Neural cell (in vitro differentiated cells): ENCODE measurements at regions not wholly inside any gene's neighbourhood (a gene's known extent, or its start where the extent isn't known, plus 50 kb on each side); places are given as distances from the start of the nearest gene placed in this dataset.

Experiments used
- H2AFZ ChIP-seq: fragments of 200-600, 300-800 bp; sonication (generic), shearing (Covaris generic); 2 replicates; pipeline ENCODE4 v1.6.0; 2014; ENCODE audit warnings: low read depth, mild to moderate bottlenecking, antibody characterized with exemption, low read length, moderate library complexity
- H3F3A ChIP-seq: fragments of 200-600 bp; shearing (Covaris generic); 2 replicates; pipeline ENCODE4 v1.6.1; 2016; ENCODE audit warnings: mild to moderate bottlenecking, moderate library complexity, mixed read lengths, antibody characterized with exemption, low read length; ENCODE audit not compliant: insufficient read depth, poor library complexity, severe bottlenecking
- H3K27ac ChIP-seq: fragments of 200-600, 300-800 bp; sonication (generic), shearing (Covaris generic); 2 replicates; pipeline ENCODE4 v1.5.1; 2014; ENCODE audit warnings: mild to moderate bottlenecking, low read length, moderate library complexity
- H3K27me3 ChIP-seq: fragments of 300-800, 200-600 bp; sonication (generic), shearing (Covaris generic); 2 replicates; pipeline ENCODE4 v1.6.0; 2014; ENCODE audit warnings: mild to moderate bottlenecking, low read depth, low read length, moderate library complexity; ENCODE audit not compliant: insufficient read depth
- H3K36me3 ChIP-seq: fragments of 300-800, 200-600 bp; sonication (generic), shearing (Covaris generic); 2 replicates; pipeline ENCODE4 v1.5.1; 2014; ENCODE audit warnings: mild to moderate bottlenecking, antibody characterized with exemption, low read length, moderate library complexity; ENCODE audit not compliant: insufficient read depth
- H3K4me2 ChIP-seq: fragments of 300-800, 200-600 bp; sonication (generic), shearing (Covaris generic); 2 replicates; pipeline ENCODE4 v1.6.0; 2014; ENCODE audit warnings: mild to moderate bottlenecking, low read length
- H3K4me3 ChIP-seq: fragments of 300-800, 200-600 bp; sonication (generic), shearing (Covaris generic); 2 replicates; pipeline ENCODE4 v1.5.1; 2014; ENCODE audit warnings: mild to moderate bottlenecking, low read length, moderate library complexity
- H3K79me2 ChIP-seq: fragments of 200-600 bp; shearing (Covaris generic); replicated peaks from 2 replicates; pipeline ENCODE4 v1.6.0; 2014; ENCODE audit warnings: mild to moderate bottlenecking, low read length, moderate library complexity; ENCODE audit not compliant: insufficient read depth
- H3K9ac ChIP-seq: fragments of 300-800, 200-600 bp; sonication (generic), shearing (Covaris generic); 2 replicates; pipeline ENCODE4 v1.6.1; 2016; ENCODE audit warnings: mild to moderate bottlenecking, low read length, mixed read lengths
- H3K9me2 ChIP-seq: fragments of 200-600 bp; shearing (Covaris generic); 2 replicates; pipeline ENCODE4 v1.6.1; 2016; ENCODE audit warnings: mild to moderate bottlenecking, low read length, mixed read lengths; ENCODE audit not compliant: insufficient read depth
- H3K9me3 ChIP-seq: fragments of 200-600, 300-800 bp; sonication (generic), shearing (Covaris generic); 2 replicates; pipeline ENCODE4 v1.6.1; 2016; ENCODE audit warnings: mild to moderate bottlenecking, mixed run types, low read length, moderate library complexity, mixed read lengths
- H4K20me1 ChIP-seq: fragments of 200-600 bp; shearing (Covaris generic); 2 replicates; pipeline ENCODE4 v1.6.1; 2016; ENCODE audit warnings: mild to moderate bottlenecking, mixed run types; ENCODE audit not compliant: insufficient read depth
- EP300 ChIP-seq: fragments of 450-650 bp; conservative IDR thresholded peaks from 2 replicates; pipeline ENCODE4 v1.6.1; 2014; ENCODE audit warnings: antibody characterized with exemption, mild to moderate bottlenecking, moderate library complexity; ENCODE audit not compliant: poor library complexity, severe bottlenecking
- EZH2 ChIP-seq: fragments of 200-600, 300-800 bp; shearing (Covaris generic), sonication (generic); IDR thresholded peaks from 2 replicates; pipeline ENCODE4 v1.6.1; 2014; ENCODE audit warnings: antibody characterized with exemption, low read length, borderline replicate concordance, mild to moderate bottlenecking; ENCODE audit not compliant: insufficient read depth, poor library complexity, severe bottlenecking
- MXI1 ChIP-seq: fragments of 450-650 bp; conservative IDR thresholded peaks from 2 replicates; pipeline ENCODE4 v1.6.1; 2014; ENCODE audit warnings: antibody characterized with exemption, mild to moderate bottlenecking; ENCODE audit not compliant: poor library complexity, severe bottlenecking
- POLR2AphosphoS5 ChIP-seq: IDR thresholded peaks from 2 replicates; pipeline ENCODE4 v1.6.1; 2012
- RAD21 ChIP-seq: fragments of 450-650 bp; conservative IDR thresholded peaks from 2 replicates; pipeline ENCODE4 v1.6.1; 2014; ENCODE audit warnings: antibody characterized with exemption, mild to moderate bottlenecking, moderate library complexity
- SMC3 ChIP-seq: fragments of 450-650 bp; conservative IDR thresholded peaks from 2 replicates; pipeline ENCODE4 v1.6.1; 2014; ENCODE audit warnings: antibody characterized with exemption, mild to moderate bottlenecking, moderate library complexity; ENCODE audit not compliant: poor library complexity
- TAF1 ChIP-seq: IDR thresholded peaks from 2 replicates; pipeline ENCODE4 v1.6.1; 2012; ENCODE audit warnings: low read depth
- TF ChIP-seq, protein P1 (sequence below): IDR thresholded peaks from 2 replicates; pipeline ENCODE4 v1.6.1; 2012; ENCODE audit warnings: borderline replicate concordance
- TF ChIP-seq, protein P2 (sequence below): fragments of 450-650 bp; IDR thresholded peaks from 2 replicates; pipeline ENCODE4 v1.5.1; 2014; ENCODE audit warnings: antibody characterized with exemption, mild to moderate bottlenecking, moderate library complexity; ENCODE audit not compliant: poor library complexity, severe bottlenecking

DNA sequence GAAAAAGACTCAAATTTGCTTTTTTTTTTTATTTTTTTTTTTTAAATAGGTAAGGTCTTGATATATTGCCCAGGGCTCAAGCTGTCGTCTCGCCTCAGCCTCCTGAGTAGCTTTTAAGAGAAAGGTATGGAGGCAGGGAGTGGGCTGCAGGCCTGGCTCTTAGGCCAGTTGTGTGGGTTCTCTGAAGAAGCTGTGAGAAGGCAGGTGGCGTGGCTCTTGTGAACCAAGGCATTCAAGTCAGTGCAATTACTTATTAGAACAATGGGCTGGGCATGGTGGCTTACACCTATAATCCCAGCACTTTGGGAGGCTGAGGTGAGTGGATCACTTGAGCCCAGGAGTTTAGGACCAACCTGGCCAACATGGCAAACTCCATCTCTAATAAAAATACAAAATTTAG, 244.0 kb upstream of the SFRP2 start:
- Histone ChIP-seq H3K27ac (no peak overlapping the region), H2AFZ (no peak overlapping the region), H3K9me3 (no peaks in the 10 kb centered on the region), H3K4me3 (no peak overlapping the region), H3K4me2 (no peak overlapping the region), H4K20me1 (no peaks in the 10 kb centered on the region), H3K9me2 (no peaks in the 10 kb centered on the region), H3K36me3 (no peaks in the 10 kb centered on the region), H3K79me2 (no peaks in the 10 kb centered on the region), H3K9ac (no peak overlapping the region), H3F3A (no peaks in the 10 kb centered on the region), H3K27me3 (no peaks in the 10 kb centered on the region)
- TF ChIP-seq, protein P1, sequence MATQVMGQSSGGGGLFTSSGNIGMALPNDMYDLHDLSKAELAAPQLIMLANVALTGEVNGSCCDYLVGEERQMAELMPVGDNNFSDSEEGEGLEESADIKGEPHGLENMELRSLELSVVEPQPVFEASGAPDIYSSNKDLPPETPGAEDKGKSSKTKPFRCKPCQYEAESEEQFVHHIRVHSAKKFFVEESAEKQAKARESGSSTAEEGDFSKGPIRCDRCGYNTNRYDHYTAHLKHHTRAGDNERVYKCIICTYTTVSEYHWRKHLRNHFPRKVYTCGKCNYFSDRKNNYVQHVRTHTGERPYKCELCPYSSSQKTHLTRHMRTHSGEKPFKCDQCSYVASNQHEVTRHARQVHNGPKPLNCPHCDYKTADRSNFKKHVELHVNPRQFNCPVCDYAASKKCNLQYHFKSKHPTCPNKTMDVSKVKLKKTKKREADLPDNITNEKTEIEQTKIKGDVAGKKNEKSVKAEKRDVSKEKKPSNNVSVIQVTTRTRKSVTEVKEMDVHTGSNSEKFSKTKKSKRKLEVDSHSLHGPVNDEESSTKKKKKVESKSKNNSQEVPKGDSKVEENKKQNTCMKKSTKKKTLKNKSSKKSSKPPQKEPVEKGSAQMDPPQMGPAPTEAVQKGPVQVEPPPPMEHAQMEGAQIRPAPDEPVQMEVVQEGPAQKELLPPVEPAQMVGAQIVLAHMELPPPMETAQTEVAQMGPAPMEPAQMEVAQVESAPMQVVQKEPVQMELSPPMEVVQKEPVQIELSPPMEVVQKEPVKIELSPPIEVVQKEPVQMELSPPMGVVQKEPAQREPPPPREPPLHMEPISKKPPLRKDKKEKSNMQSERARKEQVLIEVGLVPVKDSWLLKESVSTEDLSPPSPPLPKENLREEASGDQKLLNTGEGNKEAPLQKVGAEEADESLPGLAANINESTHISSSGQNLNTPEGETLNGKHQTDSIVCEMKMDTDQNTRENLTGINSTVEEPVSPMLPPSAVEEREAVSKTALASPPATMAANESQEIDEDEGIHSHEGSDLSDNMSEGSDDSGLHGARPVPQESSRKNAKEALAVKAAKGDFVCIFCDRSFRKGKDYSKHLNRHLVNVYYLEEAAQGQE, result no peak
- TF ChIP-seq, protein P2, sequence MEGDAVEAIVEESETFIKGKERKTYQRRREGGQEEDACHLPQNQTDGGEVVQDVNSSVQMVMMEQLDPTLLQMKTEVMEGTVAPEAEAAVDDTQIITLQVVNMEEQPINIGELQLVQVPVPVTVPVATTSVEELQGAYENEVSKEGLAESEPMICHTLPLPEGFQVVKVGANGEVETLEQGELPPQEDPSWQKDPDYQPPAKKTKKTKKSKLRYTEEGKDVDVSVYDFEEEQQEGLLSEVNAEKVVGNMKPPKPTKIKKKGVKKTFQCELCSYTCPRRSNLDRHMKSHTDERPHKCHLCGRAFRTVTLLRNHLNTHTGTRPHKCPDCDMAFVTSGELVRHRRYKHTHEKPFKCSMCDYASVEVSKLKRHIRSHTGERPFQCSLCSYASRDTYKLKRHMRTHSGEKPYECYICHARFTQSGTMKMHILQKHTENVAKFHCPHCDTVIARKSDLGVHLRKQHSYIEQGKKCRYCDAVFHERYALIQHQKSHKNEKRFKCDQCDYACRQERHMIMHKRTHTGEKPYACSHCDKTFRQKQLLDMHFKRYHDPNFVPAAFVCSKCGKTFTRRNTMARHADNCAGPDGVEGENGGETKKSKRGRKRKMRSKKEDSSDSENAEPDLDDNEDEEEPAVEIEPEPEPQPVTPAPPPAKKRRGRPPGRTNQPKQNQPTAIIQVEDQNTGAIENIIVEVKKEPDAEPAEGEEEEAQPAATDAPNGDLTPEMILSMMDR, result no peak
- TF ChIP-seq EZH2 (no peak), MXI1 (no peak), RAD21 (no peak), SMC3 (no peak), TAF1 (no peak), POLR2AphosphoS5 (no peak), EP300 (no peak)

DNA sequence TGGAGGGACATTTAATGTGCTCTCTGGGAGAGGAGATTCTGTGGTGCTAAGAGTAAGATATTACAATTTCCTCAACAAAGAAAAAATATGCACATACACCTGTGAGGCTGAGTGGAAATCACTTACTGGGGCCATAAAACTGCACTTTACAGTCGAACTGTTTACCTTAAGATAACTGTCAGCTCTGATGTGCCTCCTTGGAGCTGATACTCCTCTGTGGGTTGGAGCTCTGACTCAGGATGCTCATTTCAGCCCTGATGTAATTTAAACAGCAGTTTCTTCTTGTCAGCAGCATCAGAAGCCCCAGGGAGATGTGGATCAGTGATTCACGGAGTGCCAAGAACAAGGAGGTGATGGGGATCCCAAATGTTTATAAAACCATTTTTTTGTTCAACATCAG, 241.9 kb upstream of the SFRP2 start:
- peak overlapping the region; percentile 79 for H3K27ac ChIP-seq
- peak overlapping the region; percentile 31 for H3K4me3 ChIP-seq
- no peaks in the 10 kb centered on the region for H4K20me1 ChIP-seq
- peak overlapping the region; percentile 40 for H3K4me2 ChIP-seq
- no peaks in the 10 kb centered on the region for H3K27me3 ChIP-seq
- H3K9me3 ChIP-seq, result no peaks in the 10 kb centered on the region
- H3K9ac ChIP-seq, result peak overlapping the region; percentile 29
- no peaks in the 10 kb centered on the region for H3K9me2 ChIP-seq
- H3K79me2 ChIP-seq, result no peaks in the 10 kb centered on the region
- H3F3A ChIP-seq, result no peaks in the 10 kb centered on the region
- H3K36me3 ChIP-seq, result no peaks in the 10 kb centered on the region
- TF ChIP-seq SMC3, result no peak
- peak; percentile 86 for TF ChIP-seq EP300
- peak; percentile 52 for TF ChIP-seq TAF1
- TF ChIP-seq POLR2AphosphoS5, result peak; percentile 96
- TF ChIP-seq, protein P1, result peak; percentile 45
- peak; percentile 29 for TF ChIP-seq RAD21
- TF ChIP-seq, protein P2, result no peak
- H2AFZ ChIP-seq, result no peak overlapping the region
